GM12872 (cell line): ENCODE measurements at regions not wholly inside any gene's neighbourhood (a gene's known extent, or its start where the extent isn't known, plus 50 kb on each side); places are given as distances from the start of the nearest gene placed in this dataset.

Experiments
- CTCF ChIP-seq: IDR thresholded peaks from 3 replicates; pipeline ENCODE4 v1.5.1; 2011; ENCODE audit warnings: low read depth, mild to moderate bottlenecking, low read length, moderate library complexity; ENCODE audit not compliant: insufficient read depth

- no peak for TF ChIP-seq CTCF
Observed at GRCh38 chr1:163588796-163589195, 267.0 kb downstream of the NUF2 start.

GRCh38 chr1:163589735-163590134, 268.0 kb downstream of the NUF2 start:
- no peak for TF ChIP-seq CTCF

- TF ChIP-seq CTCF, result no peak
Observed at GRCh38 chr1:163596541-163597258, 274.9 kb downstream of the NUF2 start.

- no peak for TF ChIP-seq CTCF
Observed at GRCh38 chr1:163604321-163604720, 282.6 kb downstream of the NUF2 start.

GRCh38 chr1:163604896-163605295, 283.1 kb downstream of the NUF2 start:
- no peak for TF ChIP-seq CTCF

- no peak for TF ChIP-seq CTCF
Observed at GRCh38 chr1:163608979-163609378, 287.2 kb downstream of the NUF2 start.

GRCh38 chr1:163609858-163610257, 288.1 kb downstream of the NUF2 start:
- TF ChIP-seq CTCF, result no peak
